GM21576 (cell line): ENCODE measurements at regions not wholly inside any gene's neighbourhood (a gene's known extent, or its start where the extent isn't known, plus 50 kb on each side); places are given as distances from the start of the nearest gene placed in this dataset.
"Not testable (repeated sequence)": the region's sequence is repeated elsewhere in the genome, so short reads cannot be mapped to it uniquely, and the experiment has no call there.

Source experiments
- ATAC-seq: cut with Tn5 transposase; IDR thresholded peaks from one replicate; pipeline ENCODE4 v1.9.1; 2021; ENCODE audit warnings: mild to moderate bottlenecking, moderate library complexity; ENCODE audit not compliant: unreplicated experiment

GRCh38 chr13:55159765-55160164 lies 1981.0 kb upstream of the PRR20A start:
- ATAC-seq = no peak

DNA sequence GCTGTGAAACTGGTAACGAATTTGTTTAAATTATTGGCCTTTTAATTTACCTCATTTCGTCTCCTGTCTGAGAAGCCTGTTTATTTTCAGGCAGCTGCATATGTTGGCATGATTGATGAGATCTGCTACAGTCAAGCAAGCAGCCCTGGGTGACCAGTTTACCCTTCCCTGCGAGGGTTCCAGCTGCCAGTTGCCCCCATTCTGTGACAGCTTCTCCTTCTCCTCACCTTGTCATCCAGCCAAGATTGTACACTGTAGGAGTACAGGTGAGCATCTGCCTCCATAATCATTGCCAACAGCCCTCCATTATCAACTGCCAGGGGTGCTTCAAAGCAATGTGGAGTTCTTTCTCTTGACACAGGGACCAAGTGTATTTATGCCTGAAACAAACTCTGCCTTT lies 1979.9 kb upstream of the PRR20A start:
- ATAC-seq = no peak

- not testable (repeated sequence) for ATAC-seq
Observed at GRCh38 chr13:55178582-55178981, 1962.1 kb upstream of the PRR20A start.

DNA sequence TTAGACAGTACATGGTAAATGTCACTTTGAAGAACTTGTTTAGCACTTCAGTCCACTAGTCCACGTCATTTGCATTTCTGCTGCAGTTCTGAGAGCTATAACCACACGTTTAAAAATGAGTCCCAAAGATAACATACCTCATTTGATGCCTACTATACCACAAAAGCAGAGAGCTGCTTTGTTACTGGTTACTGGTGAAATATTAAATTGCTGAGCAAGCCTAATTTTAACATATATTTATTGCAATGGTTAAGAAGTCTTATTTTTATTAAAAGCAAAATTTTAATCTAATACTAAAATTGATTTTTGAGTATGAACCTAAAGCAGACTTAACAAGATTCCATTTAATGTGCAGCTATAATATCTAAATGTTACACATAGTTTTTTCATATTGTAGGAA lies 1949.7 kb upstream of the PRR20A start:
- ATAC-seq = no peak

DNA sequence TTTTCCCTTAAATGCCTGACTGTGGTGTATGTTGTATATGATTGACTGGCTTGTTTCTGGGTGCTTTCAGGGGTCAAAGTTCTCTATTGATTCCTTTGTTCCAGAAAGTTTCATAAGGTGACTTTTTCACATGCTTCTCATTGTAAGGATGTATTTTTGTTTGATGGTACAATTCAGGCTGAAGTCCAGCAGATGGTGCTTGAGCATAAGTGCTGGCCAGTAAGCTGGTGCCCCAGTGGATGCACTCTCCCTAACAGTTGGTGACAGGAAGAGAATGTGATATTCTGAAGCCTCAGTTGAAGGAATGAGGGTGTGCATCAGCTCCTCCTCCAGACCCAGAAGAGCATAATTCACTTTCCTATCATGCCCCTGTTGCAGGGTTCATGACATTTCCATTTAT lies 1941.6 kb upstream of the PRR20A start:
- ATAC-seq = no peak

GRCh38 chr13:55214841-55215345 lies 1925.8 kb upstream of the PRR20A start:
- ATAC-seq = no peak

- ATAC-seq = no peak
Observed at GRCh38 chr13:55219538-55219937, 1921.2 kb upstream of the PRR20A start.

- no peak for ATAC-seq
Observed at GRCh38 chr13:55229906-55230569, 1910.7 kb upstream of the PRR20A start.

GRCh38 chr13:55230570-55230908 lies 1910.2 kb upstream of the PRR20A start:
- no peak for ATAC-seq

DNA sequence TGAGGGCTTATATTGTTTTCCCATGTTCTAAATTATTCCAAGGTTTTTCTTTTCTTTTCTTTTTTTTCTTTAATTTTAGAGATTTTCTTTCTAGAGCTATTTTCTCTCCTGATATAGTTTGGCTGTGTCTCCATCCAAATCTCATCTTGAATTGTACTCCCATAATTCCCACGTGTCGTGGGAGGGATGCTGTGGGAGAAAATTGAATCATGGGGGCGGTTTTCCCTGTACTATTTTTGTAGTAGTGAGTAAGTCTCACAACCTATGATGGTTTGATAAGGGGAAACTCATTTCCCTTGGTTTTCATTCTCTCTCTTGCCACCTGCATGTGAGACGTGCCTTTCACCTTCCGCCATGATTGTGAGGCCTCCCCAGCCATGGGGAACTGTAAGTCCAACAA lies 1906.4 kb upstream of the PRR20A start:
- ATAC-seq = no peak

DNA sequence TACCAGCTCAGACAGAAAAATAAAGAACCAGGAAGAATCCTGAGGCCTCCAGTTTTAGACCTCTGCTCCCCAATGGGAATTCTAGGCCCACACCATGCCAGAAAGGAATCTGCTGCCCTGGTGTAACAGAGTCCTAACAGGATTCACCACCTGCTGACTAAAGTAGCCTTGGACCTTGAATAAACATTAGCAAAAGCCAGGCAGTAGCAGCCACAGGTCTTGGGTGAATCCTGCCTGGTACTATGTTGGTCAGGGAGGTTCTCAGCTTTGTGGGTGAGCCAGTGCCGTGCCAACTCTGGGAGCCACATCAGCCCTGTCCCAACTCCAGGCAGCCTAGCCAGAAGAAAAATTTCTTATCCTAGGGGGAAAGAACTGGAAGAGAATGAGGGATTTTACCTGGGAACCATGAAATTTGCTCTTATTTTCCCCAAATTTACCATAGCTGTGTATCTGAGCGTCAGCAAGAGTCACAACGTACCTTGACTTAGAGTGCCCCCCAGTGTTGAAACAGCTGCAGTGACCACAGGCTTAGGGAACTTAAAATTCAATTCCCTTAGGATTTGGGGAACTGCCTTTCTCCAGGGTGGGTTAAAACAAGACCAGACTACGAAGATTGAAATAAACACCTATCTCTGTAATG lies 1895.6 kb upstream of the PRR20A start:
- no peak for ATAC-seq

- no peak for ATAC-seq
Observed at GRCh38 chr13:55255236-55255635, 1885.5 kb upstream of the PRR20A start.

DNA sequence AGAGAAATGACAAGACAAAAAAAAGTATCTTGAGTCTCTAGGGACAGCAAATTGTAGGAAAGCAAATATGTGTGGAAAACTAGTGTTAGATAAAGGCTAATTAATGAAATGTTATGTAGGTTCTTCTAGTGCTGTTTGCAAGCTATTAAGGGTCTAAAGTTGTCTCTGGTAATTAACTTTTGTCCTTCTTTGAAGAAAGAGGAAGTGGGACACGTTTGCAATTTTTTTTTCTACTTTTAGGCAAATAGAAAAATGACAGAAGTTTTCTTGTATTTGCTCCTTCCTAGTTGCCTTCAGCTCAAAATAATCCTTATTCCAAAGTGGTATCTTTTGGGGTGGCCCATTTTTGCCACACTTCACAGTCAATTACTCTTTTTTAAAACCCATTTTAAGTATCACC lies 1877.7 kb upstream of the PRR20A start:
- ATAC-seq = no peak

DNA sequence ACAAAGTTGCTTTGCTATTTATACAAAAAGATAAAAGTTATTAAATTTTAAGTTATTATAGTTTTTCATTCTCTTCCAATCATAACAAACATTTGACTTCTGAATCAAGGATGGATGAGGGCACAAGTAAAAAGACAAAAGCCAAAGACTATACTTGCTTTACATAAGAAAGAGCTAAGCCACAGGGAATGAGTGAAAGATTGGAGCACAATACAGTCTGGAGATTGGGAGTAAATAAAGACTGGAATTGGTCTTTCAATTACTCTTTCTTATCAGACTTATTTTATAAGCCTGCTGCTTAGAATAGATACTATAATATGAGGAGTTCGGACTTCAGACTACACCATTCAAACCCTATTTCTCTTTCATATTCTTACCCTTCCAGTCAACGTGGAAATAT lies 1874.1 kb upstream of the PRR20A start:
- no peak for ATAC-seq

GRCh38 chr13:55298201-55298600 lies 1842.5 kb upstream of the PRR20A start:
- no peak for ATAC-seq

DNA sequence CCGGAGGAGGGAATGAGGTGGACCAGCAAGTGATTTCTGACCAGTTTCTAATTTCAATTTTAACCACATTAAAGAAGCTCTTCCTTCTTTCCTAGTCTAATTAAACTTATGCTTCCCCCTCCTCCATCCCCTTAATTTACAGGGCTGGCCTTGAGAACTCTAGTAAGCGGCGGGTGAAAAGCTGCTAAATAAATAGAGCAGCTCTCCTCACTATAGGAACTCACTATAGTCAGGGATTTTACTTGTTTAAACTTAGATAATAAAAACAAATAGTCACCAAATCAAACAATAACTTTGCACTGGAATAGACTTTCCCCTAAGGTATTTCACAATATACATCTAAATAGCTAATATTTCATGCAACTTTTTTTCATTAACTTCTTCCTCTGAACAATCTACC lies 1838.2 kb upstream of the PRR20A start:
- no peak for ATAC-seq

GRCh38 chr13:55307909-55308308 lies 1832.8 kb upstream of the PRR20A start:
- no peak for ATAC-seq

DNA sequence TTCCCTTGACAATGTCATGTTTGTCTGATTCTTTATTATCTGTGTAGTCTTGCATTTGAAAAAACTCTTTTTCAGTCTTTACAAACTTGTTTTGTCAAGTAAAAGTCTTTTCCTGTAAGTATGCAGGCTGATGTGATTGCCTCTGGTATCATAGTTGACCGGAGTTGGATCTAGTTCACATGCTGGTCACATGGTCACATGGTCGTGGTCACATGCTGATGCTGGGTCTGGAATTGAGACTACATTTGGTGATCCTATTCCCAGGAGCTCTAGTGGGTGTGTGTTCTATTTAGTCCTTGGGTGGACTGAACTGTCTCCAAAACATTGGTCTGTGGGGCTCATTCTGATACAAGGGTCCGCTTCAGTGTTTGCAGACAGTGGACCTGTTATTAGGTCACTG lies 1798.8 kb upstream of the PRR20A start:
- ATAC-seq = no peak

DNA sequence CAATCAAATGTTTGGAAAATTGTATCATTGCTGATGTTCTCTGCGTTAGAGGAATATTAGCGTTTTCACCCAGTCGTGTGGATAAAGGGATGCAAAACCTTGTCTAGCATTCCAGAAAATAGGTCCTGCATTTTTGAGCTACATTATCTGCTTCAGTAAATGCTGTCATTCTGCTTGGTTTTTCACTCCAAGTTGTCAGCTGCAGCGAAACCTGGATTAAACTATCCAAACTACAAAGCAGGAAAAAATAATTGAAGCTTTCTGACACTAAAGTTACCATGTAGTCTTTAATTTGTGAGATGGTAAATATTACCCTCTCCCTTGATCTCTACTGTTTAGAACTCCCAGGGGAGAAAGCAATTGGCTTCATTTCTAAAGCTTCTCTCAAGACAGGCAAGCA lies 1795.5 kb upstream of the PRR20A start:
- no peak for ATAC-seq

DNA sequence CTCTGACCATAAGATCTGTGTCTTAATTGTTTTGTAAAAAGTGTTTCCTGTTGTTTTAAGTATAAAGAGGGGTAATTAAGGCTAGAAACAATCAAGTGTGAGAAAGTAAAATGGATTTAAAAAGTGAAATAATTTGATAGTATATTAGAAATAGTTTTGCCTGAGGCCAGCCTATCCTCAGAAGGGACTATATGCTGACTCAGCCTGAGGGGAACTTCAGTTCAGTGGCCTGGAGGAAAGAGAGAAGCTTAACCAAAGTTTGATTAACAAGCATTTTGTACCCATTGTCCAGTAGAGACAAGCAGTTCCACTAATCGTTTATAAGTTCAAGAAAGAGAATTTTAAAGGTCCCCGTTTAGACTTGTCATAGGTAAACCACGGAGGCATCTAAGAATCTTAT lies 1793.2 kb upstream of the PRR20A start:
- ATAC-seq = no peak

- no peak for ATAC-seq
Observed at GRCh38 chr13:55359067-55359466, 1781.7 kb upstream of the PRR20A start.

GRCh38 chr13:55361141-55361540 lies 1779.6 kb upstream of the PRR20A start:
- no peak for ATAC-seq

- ATAC-seq = no peak
Observed at GRCh38 chr13:55366676-55367075, 1774.0 kb upstream of the PRR20A start.
